ENCODE measurements at regions not wholly inside any gene's neighbourhood (a gene's known extent, or its start where the extent isn't known, plus 50 kb on each side); places are given as distances from the start of the nearest gene placed in this dataset.

- no peak for TF ChIP-seq CTCF (IDR thresholded peaks at IDR 0.05; ENCODE audit: insufficient read depth, low read length)
- no peak for TF ChIP-seq GABPA (IDR thresholded peaks at IDR 0.05; ENCODE audit: low read depth)
- no peak for TF ChIP-seq SPI1 (IDR thresholded peaks at IDR 0.05; ENCODE audit: borderline replicate concordance, low read depth)
- TF ChIP-seq POLR2AphosphoS5 (IDR thresholded peaks at IDR 0.05; ENCODE audit: low read depth): no peak
- TF ChIP-seq REST (IDR thresholded peaks at IDR 0.05; ENCODE audit: insufficient replicate concordance, low read depth): no peak
- DNase-seq (ENCODE audit: low read depth in 1 of 2, low spot score in 1 of 2): no peak
- H3K27me3 ChIP-seq (ENCODE audit: insufficient read depth, poor library complexity, severe bottlenecking): no peaks in the 10 kb centered on the region
- no peak overlapping the region for H3K4me3 ChIP-seq (replicated peaks; ENCODE audit: insufficient read depth, low read length)
- no peak overlapping the region for H3K27ac ChIP-seq (replicated peaks)
Measured at GRCh38 chr4:134122903-134123302, 78.7 kb downstream of the PABPC4L start.

- Histone ChIP-seq H3K27ac (replicated peaks) (no peak overlapping the region), H3K4me3 (replicated peaks; ENCODE audit: insufficient read depth, low read length) (no peak overlapping the region), H3K27me3 (ENCODE audit: insufficient read depth, poor library complexity, severe bottlenecking) (no peaks in the 10 kb centered on the region)
- no peak for DNase-seq (ENCODE audit: low read depth in 1 of 2, low spot score in 1 of 2)
- TF ChIP-seq CTCF (IDR thresholded peaks at IDR 0.05; ENCODE audit: insufficient read depth, low read length): no peak
- TF ChIP-seq GABPA (IDR thresholded peaks at IDR 0.05; ENCODE audit: low read depth): no peak
- TF ChIP-seq POLR2AphosphoS5 (IDR thresholded peaks at IDR 0.05; ENCODE audit: low read depth): no peak
- TF ChIP-seq REST (IDR thresholded peaks at IDR 0.05; ENCODE audit: insufficient replicate concordance, low read depth): no peak
- TF ChIP-seq SPI1 (IDR thresholded peaks at IDR 0.05; ENCODE audit: borderline replicate concordance, low read depth): no peak
Measured at GRCh38 chr4:134117392-134118183, 84.0 kb downstream of the PABPC4L start.

- Histone ChIP-seq H3K27me3 (ENCODE audit: insufficient read depth, poor library complexity, severe bottlenecking) (no peaks in the 10 kb centered on the region), H3K27ac (replicated peaks) (no peak overlapping the region), H3K4me3 (replicated peaks; ENCODE audit: insufficient read depth, low read length) (no peak overlapping the region)
- no peak for DNase-seq (ENCODE audit: low read depth in 1 of 2, low spot score in 1 of 2)
- TF ChIP-seq SPI1 (IDR thresholded peaks at IDR 0.05; ENCODE audit: borderline replicate concordance, low read depth) (no peak), GABPA (IDR thresholded peaks at IDR 0.05; ENCODE audit: low read depth) (no peak), REST (IDR thresholded peaks at IDR 0.05; ENCODE audit: insufficient replicate concordance, low read depth) (no peak), POLR2AphosphoS5 (IDR thresholded peaks at IDR 0.05; ENCODE audit: low read depth) (no peak), CTCF (IDR thresholded peaks at IDR 0.05; ENCODE audit: insufficient read depth, low read length) (no peak)
Measured at GRCh38 chr4:134089885-134090284, 111.7 kb downstream of the PABPC4L start.
